Neural cell (in vitro differentiated cells): ENCODE measurements at regions not wholly inside any gene's neighbourhood (a gene's known extent, or its start where the extent isn't known, plus 50 kb on each side); places are given as distances from the start of the nearest gene placed in this dataset.

Source experiments
- EP300 ChIP-seq: fragments of 450-650 bp; conservative IDR thresholded peaks from 2 replicates; pipeline ENCODE4 v1.6.1; 2014; ENCODE audit warnings: antibody characterized with exemption, mild to moderate bottlenecking, moderate library complexity; ENCODE audit not compliant: poor library complexity, severe bottlenecking
- EZH2 ChIP-seq: fragments of 200-600, 300-800 bp; shearing (Covaris generic), sonication (generic); IDR thresholded peaks from 2 replicates; pipeline ENCODE4 v1.6.1; 2014; ENCODE audit warnings: antibody characterized with exemption, low read length, borderline replicate concordance, mild to moderate bottlenecking; ENCODE audit not compliant: insufficient read depth, poor library complexity, severe bottlenecking
- MXI1 ChIP-seq: fragments of 450-650 bp; conservative IDR thresholded peaks from 2 replicates; pipeline ENCODE4 v1.6.1; 2014; ENCODE audit warnings: antibody characterized with exemption, mild to moderate bottlenecking; ENCODE audit not compliant: poor library complexity, severe bottlenecking
- POLR2AphosphoS5 ChIP-seq: IDR thresholded peaks from 2 replicates; pipeline ENCODE4 v1.6.1; 2012
- RAD21 ChIP-seq: fragments of 450-650 bp; conservative IDR thresholded peaks from 2 replicates; pipeline ENCODE4 v1.6.1; 2014; ENCODE audit warnings: antibody characterized with exemption, mild to moderate bottlenecking, moderate library complexity
- SMC3 ChIP-seq: fragments of 450-650 bp; conservative IDR thresholded peaks from 2 replicates; pipeline ENCODE4 v1.6.1; 2014; ENCODE audit warnings: antibody characterized with exemption, mild to moderate bottlenecking, moderate library complexity; ENCODE audit not compliant: poor library complexity
- TAF1 ChIP-seq: IDR thresholded peaks from 2 replicates; pipeline ENCODE4 v1.6.1; 2012; ENCODE audit warnings: low read depth
- TF ChIP-seq, protein P1 (sequence below): fragments of 450-650 bp; IDR thresholded peaks from 2 replicates; pipeline ENCODE4 v1.5.1; 2014; ENCODE audit warnings: antibody characterized with exemption, mild to moderate bottlenecking, moderate library complexity; ENCODE audit not compliant: poor library complexity, severe bottlenecking
- TF ChIP-seq, protein P2 (sequence below): IDR thresholded peaks from 2 replicates; pipeline ENCODE4 v1.6.1; 2012; ENCODE audit warnings: borderline replicate concordance

DNA sequence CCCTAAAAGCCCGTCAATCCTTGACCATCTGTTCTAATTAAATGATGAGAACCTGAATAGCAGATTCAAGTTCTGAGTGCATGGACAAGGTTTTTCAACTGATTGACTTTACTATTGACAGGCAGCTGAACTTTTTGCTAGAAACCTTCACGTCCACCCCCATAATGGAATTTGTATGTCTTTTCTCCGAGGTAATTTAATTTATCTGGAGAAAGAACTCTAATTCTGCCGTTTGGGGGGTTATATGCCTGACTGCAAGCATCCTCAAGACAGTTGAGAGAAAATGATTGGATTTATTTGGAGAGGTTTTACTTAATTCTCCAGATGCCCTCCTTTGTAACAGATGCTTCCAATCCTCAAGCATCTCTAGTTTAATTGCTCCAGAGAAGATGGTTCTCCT, 1053.4 kb upstream of the AUTS2 start:
- TF ChIP-seq, protein P1, sequence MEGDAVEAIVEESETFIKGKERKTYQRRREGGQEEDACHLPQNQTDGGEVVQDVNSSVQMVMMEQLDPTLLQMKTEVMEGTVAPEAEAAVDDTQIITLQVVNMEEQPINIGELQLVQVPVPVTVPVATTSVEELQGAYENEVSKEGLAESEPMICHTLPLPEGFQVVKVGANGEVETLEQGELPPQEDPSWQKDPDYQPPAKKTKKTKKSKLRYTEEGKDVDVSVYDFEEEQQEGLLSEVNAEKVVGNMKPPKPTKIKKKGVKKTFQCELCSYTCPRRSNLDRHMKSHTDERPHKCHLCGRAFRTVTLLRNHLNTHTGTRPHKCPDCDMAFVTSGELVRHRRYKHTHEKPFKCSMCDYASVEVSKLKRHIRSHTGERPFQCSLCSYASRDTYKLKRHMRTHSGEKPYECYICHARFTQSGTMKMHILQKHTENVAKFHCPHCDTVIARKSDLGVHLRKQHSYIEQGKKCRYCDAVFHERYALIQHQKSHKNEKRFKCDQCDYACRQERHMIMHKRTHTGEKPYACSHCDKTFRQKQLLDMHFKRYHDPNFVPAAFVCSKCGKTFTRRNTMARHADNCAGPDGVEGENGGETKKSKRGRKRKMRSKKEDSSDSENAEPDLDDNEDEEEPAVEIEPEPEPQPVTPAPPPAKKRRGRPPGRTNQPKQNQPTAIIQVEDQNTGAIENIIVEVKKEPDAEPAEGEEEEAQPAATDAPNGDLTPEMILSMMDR, result no peak
- TF ChIP-seq, protein P2, sequence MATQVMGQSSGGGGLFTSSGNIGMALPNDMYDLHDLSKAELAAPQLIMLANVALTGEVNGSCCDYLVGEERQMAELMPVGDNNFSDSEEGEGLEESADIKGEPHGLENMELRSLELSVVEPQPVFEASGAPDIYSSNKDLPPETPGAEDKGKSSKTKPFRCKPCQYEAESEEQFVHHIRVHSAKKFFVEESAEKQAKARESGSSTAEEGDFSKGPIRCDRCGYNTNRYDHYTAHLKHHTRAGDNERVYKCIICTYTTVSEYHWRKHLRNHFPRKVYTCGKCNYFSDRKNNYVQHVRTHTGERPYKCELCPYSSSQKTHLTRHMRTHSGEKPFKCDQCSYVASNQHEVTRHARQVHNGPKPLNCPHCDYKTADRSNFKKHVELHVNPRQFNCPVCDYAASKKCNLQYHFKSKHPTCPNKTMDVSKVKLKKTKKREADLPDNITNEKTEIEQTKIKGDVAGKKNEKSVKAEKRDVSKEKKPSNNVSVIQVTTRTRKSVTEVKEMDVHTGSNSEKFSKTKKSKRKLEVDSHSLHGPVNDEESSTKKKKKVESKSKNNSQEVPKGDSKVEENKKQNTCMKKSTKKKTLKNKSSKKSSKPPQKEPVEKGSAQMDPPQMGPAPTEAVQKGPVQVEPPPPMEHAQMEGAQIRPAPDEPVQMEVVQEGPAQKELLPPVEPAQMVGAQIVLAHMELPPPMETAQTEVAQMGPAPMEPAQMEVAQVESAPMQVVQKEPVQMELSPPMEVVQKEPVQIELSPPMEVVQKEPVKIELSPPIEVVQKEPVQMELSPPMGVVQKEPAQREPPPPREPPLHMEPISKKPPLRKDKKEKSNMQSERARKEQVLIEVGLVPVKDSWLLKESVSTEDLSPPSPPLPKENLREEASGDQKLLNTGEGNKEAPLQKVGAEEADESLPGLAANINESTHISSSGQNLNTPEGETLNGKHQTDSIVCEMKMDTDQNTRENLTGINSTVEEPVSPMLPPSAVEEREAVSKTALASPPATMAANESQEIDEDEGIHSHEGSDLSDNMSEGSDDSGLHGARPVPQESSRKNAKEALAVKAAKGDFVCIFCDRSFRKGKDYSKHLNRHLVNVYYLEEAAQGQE, result no peak
- TF ChIP-seq POLR2AphosphoS5 (no peak), TAF1 (no peak), SMC3 (no peak), EZH2 (no peak), RAD21 (no peak), MXI1 (no peak), EP300 (no peak)
